HepG2 (cell line): ENCODE measurements at regions not wholly inside any gene's neighbourhood (a gene's known extent, or its start where the extent isn't known, plus 50 kb on each side); places are given as distances from the start of the nearest gene placed in this dataset.

ENCODE experiments used
- ATAC-seq: fragments of 200-7000 bp; cut with Tn5 transposase; 3 replicates; pipeline ENCODE4 v1.9.1; 2020; ENCODE audit warnings: mild to moderate bottlenecking, moderate library complexity
- BruUV-seq: library from RNA; stranded (reverse); fragments of 400-500 nt; replicated peaks from 2 replicates; lab custom pipeline; 2021; lab: Mats Ljungman, UMichigan
- CTCF ChIA-PET: fragments of 300-600 bp; formaldehyde crosslinking; extraction: SDS; loops from one replicate; lab custom pipeline; 2021; ENCODE audit warnings: low total read pairs, inconsistent platforms, low intra/inter-chr PET ratio; lab: Yijun Ruan, JAX
- POLR2A ChIA-PET: fragments of 350-600 bp; sonication (Branson Sonifier 250); formaldehyde crosslinking; loops from one replicate; lab custom pipeline; 2020; ENCODE audit warnings: antibody characterized with exemption, inconsistent platforms; lab: Yijun Ruan, JAX
- DNase-seq: peaks from one replicate; pipeline ENCODE4 v3.0.0-alpha.2; 2015; ENCODE audit warnings: low spot score
- FAIRE-seq: peaks from 3 replicates; lab custom pipeline; 2011; peaks lifted over from hg19 to GRCh38; lab: Jason Lieb, UNC
- H2AFZ ChIP-seq: one replicate; pipeline ENCODE4 v1.6.1; 2011; ENCODE audit warnings: low read length, inconsistent platforms
- H3K27ac ChIP-seq: fragments of 300-600 bp; 3 replicates; pipeline ENCODE4 v1.8.0; 2011; ENCODE audit warnings: mixed run types, mild to moderate bottlenecking, mixed read lengths, low read length, inconsistent platforms; ENCODE audit not compliant: insufficient read depth; ENCODE audit errors: extremely low read length
- H3K27me3 ChIP-seq, 2 experiments: fragments of 200-600 bp in 1 of 2; 2 replicates in 1 of 2; 3 replicates in 1 of 2; pipeline versions ENCODE4 v1.6.0 to v1.8.0; 2011; ENCODE audit warnings: low read length in 2 of 2, mild to moderate bottlenecking in 2 of 2, moderate library complexity in 2 of 2, inconsistent platforms in 1 of 2; ENCODE audit not compliant: insufficient read depth in 2 of 2, control insufficient read depth in 1 of 2
- H3K36me3 ChIP-seq, 2 experiments: fragments of 200-600 bp in 1 of 2; replicated peaks in 1 of 2; 2 replicates in 1 of 2; 3 replicates in 1 of 2; pipeline versions ENCODE4 v1.5.1 to v1.8.0; 2011; ENCODE audit warnings: low read length in 2 of 2, inconsistent platforms in 1 of 2; ENCODE audit not compliant: insufficient read depth in 2 of 2, control insufficient read depth in 1 of 2
- H3K4me1 ChIP-seq: 2 replicates; pipeline ENCODE4 v1.5.1; 2012; ENCODE audit warnings: low read length, inconsistent platforms; ENCODE audit not compliant: insufficient read depth
- H3K4me2 ChIP-seq: 2 replicates; pipeline ENCODE4 v1.6.0; 2011; ENCODE audit warnings: low read depth, low read length, inconsistent platforms
- H3K4me3 ChIP-seq, 3 experiments: fragments of 200-600 bp in 1 of 3; sonication (generic), shearing (Covaris generic) in 1 of 3; replicated peaks in 1 of 3; 2 replicates each; pipeline ENCODE4 v1.5.1; 2011 to 2016; ENCODE audit warnings: low read length in 3 of 3, inconsistent platforms in 2 of 3, low read depth in 2 of 3, mild to moderate bottlenecking in 2 of 3, control low read depth in 1 of 3, mixed read lengths in 1 of 3; ENCODE audit not compliant: insufficient read depth in 1 of 3
- H3K79me2 ChIP-seq: one replicate; pipeline ENCODE4 v1.6.1; 2011; ENCODE audit warnings: low read length, inconsistent platforms; ENCODE audit not compliant: insufficient read depth
- H3K9ac ChIP-seq: 2 replicates; pipeline ENCODE4 v1.6.0; 2011; ENCODE audit warnings: mild to moderate bottlenecking, low read depth, low read length, inconsistent platforms; ENCODE audit not compliant: insufficient read depth
- H3K9me3 ChIP-seq: 2 replicates; pipeline ENCODE4 v1.5.1; 2012; ENCODE audit warnings: mild to moderate bottlenecking, low read length
- H4K20me1 ChIP-seq: 2 replicates; pipeline ENCODE4 v1.6.0; 2011; ENCODE audit warnings: inconsistent platforms, mild to moderate bottlenecking, low read length, moderate library complexity; ENCODE audit not compliant: insufficient read depth
- ARNT2 ChIP-seq: sonication (generic); formaldehyde crosslinking; IDR thresholded peaks from 2 replicates; pipeline ENCODE4 v1.8.0; 2022; ENCODE audit warnings: mild to moderate bottlenecking, low read depth, missing genetic modification reagents, moderate library complexity
- MXD3 ChIP-seq: IDR thresholded peaks from 2 replicates; pipeline ENCODE4 v1.6.1; 2016; ENCODE audit warnings: mild to moderate bottlenecking, missing biosample characterization, missing genetic modification reagents
- TRIM24 ChIP-seq: sonication (generic); formaldehyde crosslinking; IDR thresholded peaks from 2 replicates; pipeline ENCODE4 v1.8.0; 2022; ENCODE audit warnings: mild to moderate bottlenecking, missing genetic modification reagents
- YY1 ChIP-seq: IDR thresholded peaks from 2 replicates; pipeline ENCODE4 v1.6.1; 2011; ENCODE audit warnings: low read length, low read depth, moderate library complexity, mild to moderate bottlenecking; ENCODE audit not compliant: insufficient read depth, insufficient replicate concordance
- ZNF20 ChIP-seq: sonication (generic); formaldehyde crosslinking; IDR thresholded peaks from 2 replicates; pipeline ENCODE4 v1.4.0; 2020; ENCODE audit warnings: mild to moderate bottlenecking, moderate library complexity, missing genetic modification reagents
- ZNF597 ChIP-seq: sonication (generic); formaldehyde crosslinking; IDR thresholded peaks from 2 replicates; pipeline ENCODE4 v1.5.0; 2020; ENCODE audit warnings: missing genetic modification reagents
- ZNF720 ChIP-seq: sonication (generic); formaldehyde crosslinking; IDR thresholded peaks from 2 replicates; pipeline ENCODE4 v1.4.0; 2020; ENCODE audit warnings: missing genetic modification reagents
- WGBS: methylation state at CpG from one replicate; pipeline ENCODE4 v1.1.6; 2017; ENCODE audit warnings: low lambda C conversion rate; 5-methylcytosine and 5-hydroxymethylcytosine counted together
- in situ Hi-C: cut with HindIII; loops from 2 replicates; pipeline ENCODE4 v1.10.0; 2017; ENCODE audit warnings: low pct_unique_long_range_greater_than_20kb; ENCODE audit not compliant: extremely low pct_ligation_motif_present
- intact Hi-C: fragments of 100-400 bp; cut with micrococcal nuclease; formaldehyde crosslinking; loops from one replicate; pipeline ENCODE4 v1.10.0; 2022; ENCODE audit not compliant: unreplicated experiment
- TF ChIP-seq, protein P1 (sequence below): sonication (generic); formaldehyde crosslinking; IDR thresholded peaks from 2 replicates; pipeline ENCODE4 v1.4.0; 2020; ENCODE audit warnings: missing genetic modification reagents, low read depth, mild to moderate bottlenecking, borderline replicate concordance

DNA sequence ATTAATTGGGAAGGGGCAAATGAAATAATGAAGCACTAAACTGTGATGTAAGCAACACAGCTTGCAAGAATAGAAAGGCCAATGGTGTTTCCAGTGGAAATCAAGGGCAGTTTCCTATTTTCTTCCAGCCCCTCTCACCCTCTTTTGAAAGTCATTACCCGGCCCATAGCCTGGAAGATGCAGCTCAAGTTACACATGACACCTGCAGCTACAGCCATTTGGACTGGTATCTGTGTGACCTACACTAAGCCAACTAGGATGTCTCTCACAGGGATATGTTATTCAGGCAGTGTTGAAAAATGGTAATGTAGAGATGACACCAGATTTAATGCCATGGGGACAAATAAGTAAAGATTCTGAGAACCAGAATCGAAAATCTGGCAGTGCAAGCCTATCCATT lies 439.4 kb upstream of the ZNF462 start:
- intact Hi-C loops (no loop called here), in situ Hi-C loops (no loop called here)
- H3K9ac ChIP-seq = no peak overlapping the region
- no peak overlapping the region for H3K4me2 ChIP-seq
- H3K27me3 ChIP-seq = no peaks in the 10 kb centered on the region
- no peak overlapping the region for H3K4me3 ChIP-seq
- no peaks in the 10 kb centered on the region for H3K4me1 ChIP-seq
- CTCF ChIA-PET = no interaction called here
- FAIRE-seq (no peak), ATAC-seq (no peak), DNase-seq (no peak)
- TF ChIP-seq, protein P1, sequence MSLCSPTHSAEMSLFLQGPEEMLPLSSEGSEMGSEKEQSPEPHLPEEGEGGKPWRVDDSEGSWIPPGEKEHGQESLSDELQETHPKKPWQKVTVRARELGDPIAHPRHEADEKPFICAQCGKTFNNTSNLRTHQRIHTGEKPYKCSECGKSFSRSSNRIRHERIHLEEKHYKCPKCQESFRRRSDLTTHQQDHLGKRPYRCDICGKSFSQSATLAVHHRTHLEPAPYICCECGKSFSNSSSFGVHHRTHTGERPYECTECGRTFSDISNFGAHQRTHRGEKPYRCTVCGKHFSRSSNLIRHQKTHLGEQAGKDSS (CRISPR knock-in tag) = no peak
- TF ChIP-seq ZNF20 (CRISPR knock-in tag) (no peak), ZNF720 (CRISPR knock-in tag) (no peak)
- H2AFZ ChIP-seq = no peak overlapping the region
- POLR2A ChIA-PET = no interaction called here
- H3K79me2 ChIP-seq = no peaks in the 10 kb centered on the region
- 0% methylated on average over 2 of the region's 2 CpGs for WGBS
- no peaks in the 10 kb centered on the region for H3K36me3 ChIP-seq
- no peak overlapping the region for H3K27ac ChIP-seq
- no peaks in the 10 kb centered on the region for H4K20me1 ChIP-seq
- BruUV-seq = no TSS peak
- no peaks in the 10 kb centered on the region for H3K9me3 ChIP-seq

- FAIRE-seq = no peak
- 39% methylated on average over 1 of the region's 1 CpG for WGBS
- no peak overlapping the region for H2AFZ ChIP-seq
- no peak for TF ChIP-seq ARNT2 (CRISPR knock-in tag)
- TF ChIP-seq ZNF597 (CRISPR knock-in tag) = no peak
- TF ChIP-seq MXD3 = no peak
- TF ChIP-seq YY1 = no peak
- TF ChIP-seq TRIM24 (CRISPR knock-in tag) = no peak
Measured at GRCh38 chr9:106432631-106433030, 430.3 kb upstream of the ZNF462 start.

More at GRCh38 chr9:106432631-106433030, 430.3 kb upstream of the ZNF462 start:
- ATAC-seq (no peak), DNase-seq (no peak)
- Histone ChIP-seq H3K36me3 (no peaks in the 10 kb centered on the region), H3K4me2 (no peak overlapping the region), H4K20me1 (no peaks in the 10 kb centered on the region), H3K4me3 (no peak overlapping the region), H3K27ac (no peak overlapping the region), H3K27me3 (no peaks in the 10 kb centered on the region), H3K9me3 (no peaks in the 10 kb centered on the region), H3K9ac (no peak overlapping the region), H3K79me2 (no peaks in the 10 kb centered on the region), H3K4me1 (no peaks in the 10 kb centered on the region)
- BruUV-seq = no TSS peak
- ChIA-PET CTCF (no interaction called here), POLR2A (no interaction called here)
- in situ Hi-C loops (no loop called here), intact Hi-C loops (no loop called here)
